Endothelial cell (in vitro differentiated cells): ENCODE measurements at regions not wholly inside any gene's neighbourhood (a gene's known extent, or its start where the extent isn't known, plus 50 kb on each side); places are given as distances from the start of the nearest gene placed in this dataset.
"Not testable (repeated sequence)": the region's sequence is repeated elsewhere in the genome, so short reads cannot be mapped to it uniquely, and the experiment has no call there.

Source experiments
- DNase-seq: peaks from one replicate; pipeline ENCODE4 v3.0.0; 2021; ENCODE audit warnings: low spot score
- H3K27ac Mint-ChIP-seq: one replicate; pipeline ENCODE4 v1.8.0; 2021; ENCODE audit warnings: mixed read lengths, inconsistent platforms; ENCODE audit not compliant: unreplicated experiment
- H3K27me3 Mint-ChIP-seq: one replicate; pipeline ENCODE4 v1.8.0; 2021; ENCODE audit warnings: mild to moderate bottlenecking, moderate library complexity, mixed read lengths, inconsistent platforms; ENCODE audit not compliant: unreplicated experiment
- H3K36me3 Mint-ChIP-seq: one replicate; pipeline ENCODE4 v1.8.0; 2021; ENCODE audit warnings: mild to moderate bottlenecking, low read depth, mixed read lengths, inconsistent platforms; ENCODE audit not compliant: unreplicated experiment
- H3K4me1 Mint-ChIP-seq: one replicate; pipeline ENCODE4 v1.8.0; 2021; ENCODE audit warnings: mild to moderate bottlenecking, mixed read lengths, inconsistent platforms; ENCODE audit not compliant: unreplicated experiment
- H3K4me3 Mint-ChIP-seq: one replicate; pipeline ENCODE4 v1.8.0; 2021; ENCODE audit warnings: mild to moderate bottlenecking, mixed read lengths, inconsistent platforms; ENCODE audit not compliant: unreplicated experiment
- H3K9me3 Mint-ChIP-seq: one replicate; pipeline ENCODE4 v1.8.0; 2021; ENCODE audit warnings: mixed read lengths, inconsistent platforms; ENCODE audit not compliant: unreplicated experiment
- CTCF ChIP-seq: fragments of 200-600 bp; sonication (generic); IDR thresholded peaks from one replicate; pipeline ENCODE4 v1.5.0; 2021; ENCODE audit warnings: antibody characterized with exemption; ENCODE audit not compliant: unreplicated experiment

- H3K27ac Mint-ChIP-seq = no peak overlapping the region
- H3K36me3 Mint-ChIP-seq = no peaks in the 10 kb centered on the region
- no peaks in the 10 kb centered on the region for H3K27me3 Mint-ChIP-seq
- H3K4me1 Mint-ChIP-seq = peaks cover 3% of the 10 kb centered on the region
- no peak for TF ChIP-seq CTCF
- no peak for DNase-seq
- no peaks in the 10 kb centered on the region for H3K9me3 Mint-ChIP-seq
- no peak overlapping the region for H3K4me3 Mint-ChIP-seq
Observed at GRCh38 chr2:66252109-66252508, 182.8 kb upstream of the MEIS1 start.

- H3K4me3 Mint-ChIP-seq = no peak overlapping the region
Observed at GRCh38 chr2:66251573-66251972, 183.4 kb upstream of the MEIS1 start.

GRCh38 chr2:66249089-66249488 lies 185.8 kb upstream of the MEIS1 start:
- not testable (repeated sequence) for H3K4me1 Mint-ChIP-seq, H3K27ac Mint-ChIP-seq, DNase-seq, H3K9me3 Mint-ChIP-seq, H3K36me3 Mint-ChIP-seq, H3K4me3 Mint-ChIP-seq, H3K27me3 Mint-ChIP-seq

More at GRCh38 chr2:66251573-66251972, 183.4 kb upstream of the MEIS1 start:
- Mint-ChIP-seq H3K36me3 (no peaks in the 10 kb centered on the region), H3K27me3 (no peaks in the 10 kb centered on the region), H3K4me1 (peaks cover 3% of the 10 kb centered on the region), H3K9me3 (no peaks in the 10 kb centered on the region), H3K27ac (no peak overlapping the region)
- TF ChIP-seq CTCF = no peak
- DNase-seq = no peak

GRCh38 chr2:66243809-66244208 lies 191.1 kb upstream of the MEIS1 start:
- not testable (repeated sequence) for H3K9me3 Mint-ChIP-seq, H3K4me3 Mint-ChIP-seq, H3K4me1 Mint-ChIP-seq

GRCh38 chr2:66242888-66243287 lies 192.0 kb upstream of the MEIS1 start:
- H3K4me3 Mint-ChIP-seq, H3K9me3 Mint-ChIP-seq, H3K36me3 Mint-ChIP-seq, DNase-seq, H3K27ac Mint-ChIP-seq, H3K4me1 Mint-ChIP-seq, H3K27me3 Mint-ChIP-seq: not testable (repeated sequence)

More at GRCh38 chr2:66243809-66244208, 191.1 kb upstream of the MEIS1 start:
- H3K27me3 Mint-ChIP-seq, H3K27ac Mint-ChIP-seq, H3K36me3 Mint-ChIP-seq, DNase-seq: not testable (repeated sequence)

- DNase-seq = no peak
- H3K4me3 Mint-ChIP-seq = no peak overlapping the region
- TF ChIP-seq CTCF = no peak
- H3K27me3 Mint-ChIP-seq = peaks cover 4% of the 10 kb centered on the region
- H3K36me3 Mint-ChIP-seq = no peaks in the 10 kb centered on the region
- no peak overlapping the region for H3K27ac Mint-ChIP-seq
- no peaks in the 10 kb centered on the region for H3K9me3 Mint-ChIP-seq
- peaks cover 4% of the 10 kb centered on the region for H3K4me1 Mint-ChIP-seq
Observed at GRCh38 chr2:66242099-66242789, 192.7 kb upstream of the MEIS1 start.
